Glutamatergic neuron (in vitro differentiated cells): ENCODE measurements at regions not wholly inside any gene's neighbourhood (a gene's known extent, or its start where the extent isn't known, plus 50 kb on each side); places are given as distances from the start of the nearest gene placed in this dataset.
"Not testable (repeated sequence)": the region's sequence is repeated elsewhere in the genome, so short reads cannot be mapped to it uniquely, and the experiment has no call there.

Source experiments
- DNase-seq: peaks from one replicate; pipeline ENCODE4 v3.0.0; 2022
- H3K27ac Mint-ChIP-seq: one replicate; pipeline ENCODE4 v1.8.0; 2020; ENCODE audit warnings: mild to moderate bottlenecking, mixed read lengths, inconsistent platforms; ENCODE audit not compliant: unreplicated experiment
- H3K27me3 Mint-ChIP-seq: one replicate; pipeline ENCODE4 v1.8.0; 2020; ENCODE audit warnings: mild to moderate bottlenecking, moderate library complexity, mixed read lengths, inconsistent platforms; ENCODE audit not compliant: unreplicated experiment
- H3K36me3 Mint-ChIP-seq: one replicate; pipeline ENCODE4 v1.8.0; 2020; ENCODE audit warnings: mild to moderate bottlenecking, mixed read lengths, inconsistent platforms; ENCODE audit not compliant: unreplicated experiment
- H3K4me1 Mint-ChIP-seq: one replicate; pipeline ENCODE4 v1.8.0; 2020; ENCODE audit warnings: mild to moderate bottlenecking, low read depth, mixed read lengths, inconsistent platforms; ENCODE audit not compliant: unreplicated experiment
- H3K4me3 Mint-ChIP-seq: one replicate; pipeline ENCODE4 v1.8.0; 2020; ENCODE audit warnings: mild to moderate bottlenecking, mixed read lengths, inconsistent platforms; ENCODE audit not compliant: unreplicated experiment
- H3K9me3 Mint-ChIP-seq: one replicate; pipeline ENCODE4 v1.8.0; 2020; ENCODE audit warnings: mild to moderate bottlenecking, moderate library complexity, mixed read lengths, inconsistent platforms; ENCODE audit not compliant: unreplicated experiment

GRCh38 chr13:18891242-18891641 lies 290.4 kb downstream of the TUBA3C start:
- H3K27ac Mint-ChIP-seq, H3K27me3 Mint-ChIP-seq, DNase-seq, H3K4me3 Mint-ChIP-seq, H3K36me3 Mint-ChIP-seq, H3K4me1 Mint-ChIP-seq: not testable (repeated sequence)
- H3K9me3 Mint-ChIP-seq, result peaks cover 17% of the 10 kb centered on the region

DNA sequence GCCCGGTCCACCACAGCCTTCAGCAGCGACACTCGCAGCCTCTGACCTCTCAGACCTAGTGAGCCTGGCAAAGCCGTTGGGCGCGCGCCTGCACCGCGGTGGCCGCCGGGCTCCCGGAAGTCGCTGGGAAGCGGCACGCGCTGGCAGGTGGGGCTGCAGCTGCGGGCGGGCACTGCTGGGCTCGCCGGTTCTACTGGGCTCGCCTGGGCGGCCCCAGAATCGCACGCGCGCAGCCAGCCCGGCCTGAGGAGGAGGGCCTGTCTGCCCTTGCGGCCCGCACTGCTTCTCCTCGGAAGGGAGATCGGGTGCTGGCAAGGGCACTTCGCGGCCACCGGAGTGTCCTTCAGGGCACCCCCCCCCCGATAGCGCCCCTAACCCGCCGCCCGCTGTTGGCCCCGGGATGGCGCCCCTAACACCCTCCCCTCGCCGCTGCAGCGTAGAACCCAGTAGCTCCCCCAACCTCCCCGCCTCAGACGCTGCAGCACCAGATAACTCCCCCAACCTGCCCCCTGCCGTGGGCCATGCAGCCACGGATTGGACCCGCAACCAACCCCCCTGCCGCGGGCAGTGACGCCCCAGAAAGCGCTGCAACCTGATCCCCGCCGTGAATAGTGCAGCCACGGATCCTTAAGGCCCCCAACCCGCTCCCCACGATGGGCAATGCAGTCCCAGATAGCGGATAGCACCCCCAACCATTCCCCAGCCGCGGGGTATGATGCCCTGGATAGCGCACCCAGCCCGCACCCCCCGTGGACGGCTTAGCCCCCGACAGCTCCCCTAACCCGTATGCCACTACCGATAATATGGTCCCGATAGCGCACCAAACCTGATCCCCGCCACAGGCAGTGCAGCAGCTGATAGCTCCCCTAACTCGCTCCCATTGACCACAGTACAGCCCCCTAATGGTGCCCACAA lies 306.5 kb downstream of the TUBA3C start:
- H3K9me3 Mint-ChIP-seq, result peaks cover 12% of the 10 kb centered on the region
- H3K36me3 Mint-ChIP-seq, DNase-seq, H3K27me3 Mint-ChIP-seq, H3K4me3 Mint-ChIP-seq, H3K4me1 Mint-ChIP-seq, H3K27ac Mint-ChIP-seq: not testable (repeated sequence)

- not testable (repeated sequence) for H3K4me1 Mint-ChIP-seq, H3K9me3 Mint-ChIP-seq, H3K27me3 Mint-ChIP-seq, H3K4me3 Mint-ChIP-seq, DNase-seq, H3K27ac Mint-ChIP-seq, H3K36me3 Mint-ChIP-seq
These were observed 311.1 kb downstream of the TUBA3C start for GRCh38 chr13:18870557-18870956.

GRCh38 chr13:18869365-18869764 lies 312.3 kb downstream of the TUBA3C start:
- H3K27ac Mint-ChIP-seq, H3K9me3 Mint-ChIP-seq, H3K27me3 Mint-ChIP-seq, DNase-seq, H3K4me1 Mint-ChIP-seq, H3K4me3 Mint-ChIP-seq, H3K36me3 Mint-ChIP-seq: not testable (repeated sequence)

- not testable (repeated sequence) for H3K27ac Mint-ChIP-seq, H3K4me3 Mint-ChIP-seq, H3K4me1 Mint-ChIP-seq, DNase-seq, H3K36me3 Mint-ChIP-seq, H3K27me3 Mint-ChIP-seq, H3K9me3 Mint-ChIP-seq
These were observed 343.5 kb downstream of the TUBA3C start for GRCh38 chr13:18837986-18838629.

- H3K27ac Mint-ChIP-seq, DNase-seq, H3K4me1 Mint-ChIP-seq, H3K36me3 Mint-ChIP-seq, H3K27me3 Mint-ChIP-seq, H3K9me3 Mint-ChIP-seq, H3K4me3 Mint-ChIP-seq: not testable (repeated sequence)
These were observed 344.4 kb downstream of the TUBA3C start for GRCh38 chr13:18837179-18837745.

DNA sequence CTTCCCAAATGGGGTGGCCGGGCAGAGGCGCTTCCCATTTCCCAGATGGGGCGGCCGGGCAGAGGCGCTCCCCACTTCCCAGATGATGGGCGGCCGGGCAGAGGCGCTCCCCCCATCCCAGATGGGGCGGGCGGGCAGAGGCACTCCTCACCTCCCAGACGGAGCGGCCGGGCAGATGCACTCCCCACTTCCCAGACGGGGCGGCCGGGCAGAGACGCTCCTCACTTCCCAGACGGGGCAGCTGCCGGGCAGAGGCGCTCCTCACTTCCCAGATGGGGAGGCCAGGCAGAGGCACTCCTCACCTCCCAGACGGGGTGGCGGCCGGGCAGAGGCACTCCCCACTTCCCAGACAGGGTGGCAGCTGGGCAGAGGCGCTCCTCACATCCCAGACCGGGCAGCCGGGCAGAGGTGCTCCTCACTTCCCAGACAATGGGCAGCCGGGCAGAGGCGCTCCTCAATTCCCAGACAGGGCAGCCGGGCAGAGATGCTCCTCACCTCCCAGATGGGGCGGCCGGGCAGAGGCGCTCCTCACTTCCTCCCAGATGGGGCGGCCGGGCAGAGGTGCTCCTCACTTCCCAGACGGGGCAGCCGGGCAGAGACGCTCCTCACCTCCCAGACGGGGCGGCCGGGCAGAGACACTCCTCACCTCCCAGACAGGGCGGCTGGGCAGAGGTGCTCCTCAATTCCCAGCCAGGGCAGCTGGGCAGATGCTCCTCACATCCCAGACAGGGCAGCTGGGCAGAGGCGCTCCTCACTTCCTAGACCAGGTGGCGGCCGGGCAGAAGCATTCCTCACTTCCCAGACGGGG lies 345.0 kb downstream of the TUBA3C start:
- not testable (repeated sequence) for DNase-seq, H3K9me3 Mint-ChIP-seq, H3K4me1 Mint-ChIP-seq, H3K4me3 Mint-ChIP-seq, H3K36me3 Mint-ChIP-seq, H3K27me3 Mint-ChIP-seq, H3K27ac Mint-ChIP-seq

GRCh38 chr13:18835754-18836153 lies 345.9 kb downstream of the TUBA3C start:
- not testable (repeated sequence) for H3K27ac Mint-ChIP-seq, H3K4me3 Mint-ChIP-seq, H3K36me3 Mint-ChIP-seq, DNase-seq, H3K27me3 Mint-ChIP-seq, H3K4me1 Mint-ChIP-seq, H3K9me3 Mint-ChIP-seq

DNA sequence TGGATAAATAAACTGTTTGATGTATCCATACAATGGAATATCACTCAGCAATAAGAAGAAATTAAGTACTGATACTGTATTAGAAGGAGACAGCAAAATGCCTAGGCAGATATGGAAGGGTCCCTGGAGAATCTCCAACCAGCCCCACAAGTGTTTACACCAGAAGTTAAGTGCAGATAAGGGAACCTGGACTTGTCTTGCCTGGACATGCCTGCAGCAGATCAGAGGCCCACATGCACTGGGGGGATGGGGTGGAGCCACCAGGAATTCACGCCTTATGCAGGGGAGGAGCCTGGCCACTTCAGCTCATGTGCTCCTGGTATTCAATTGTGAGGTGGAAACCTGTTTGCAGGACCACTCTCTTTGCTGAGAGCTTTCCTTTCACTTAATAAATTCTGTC lies 356.9 kb downstream of the TUBA3C start:
- not testable (repeated sequence) for H3K36me3 Mint-ChIP-seq, H3K9me3 Mint-ChIP-seq, H3K27ac Mint-ChIP-seq, H3K4me1 Mint-ChIP-seq, DNase-seq, H3K27me3 Mint-ChIP-seq, H3K4me3 Mint-ChIP-seq

- not testable (repeated sequence) for H3K4me3 Mint-ChIP-seq, H3K36me3 Mint-ChIP-seq, H3K9me3 Mint-ChIP-seq, H3K27ac Mint-ChIP-seq, H3K27me3 Mint-ChIP-seq, H3K4me1 Mint-ChIP-seq, DNase-seq
These were observed 358.7 kb downstream of the TUBA3C start for GRCh38 chr13:18822655-18823639.

DNA sequence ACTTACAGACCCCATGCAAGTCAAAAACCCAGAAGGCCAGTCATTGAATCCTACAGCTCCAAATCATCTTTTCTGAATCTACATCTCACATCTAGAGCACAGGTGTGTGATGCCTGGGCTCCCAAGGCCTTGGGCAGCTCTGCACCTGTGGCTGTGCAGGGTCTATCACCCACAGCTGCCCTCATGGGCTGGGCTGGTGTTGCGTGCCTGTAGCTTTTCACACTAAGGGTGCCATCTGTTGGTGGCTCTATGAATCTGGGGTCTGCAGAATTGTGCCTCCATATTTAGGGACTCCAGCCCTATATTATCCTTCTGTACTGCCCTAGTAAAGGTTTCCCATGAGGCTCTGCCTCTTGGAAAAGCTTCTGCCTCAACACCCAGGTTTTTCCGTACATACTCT lies 407.6 kb downstream of the TUBA3C start:
- not testable (repeated sequence) for H3K36me3 Mint-ChIP-seq, H3K4me1 Mint-ChIP-seq

More for the DNA sequence above, 407.6 kb downstream of the TUBA3C start:
- not testable (repeated sequence) for H3K4me3 Mint-ChIP-seq, DNase-seq, H3K27ac Mint-ChIP-seq
- Mint-ChIP-seq H3K27me3 (peaks cover 11% of the 10 kb centered on the region), H3K9me3 (peaks cover 26% of the 10 kb centered on the region)
